ENCODE measurements at regions not wholly inside any gene's neighbourhood (a gene's known extent, or its start where the extent isn't known, plus 50 kb on each side); places are given as distances from the start of the nearest gene placed in this dataset.

DNA sequence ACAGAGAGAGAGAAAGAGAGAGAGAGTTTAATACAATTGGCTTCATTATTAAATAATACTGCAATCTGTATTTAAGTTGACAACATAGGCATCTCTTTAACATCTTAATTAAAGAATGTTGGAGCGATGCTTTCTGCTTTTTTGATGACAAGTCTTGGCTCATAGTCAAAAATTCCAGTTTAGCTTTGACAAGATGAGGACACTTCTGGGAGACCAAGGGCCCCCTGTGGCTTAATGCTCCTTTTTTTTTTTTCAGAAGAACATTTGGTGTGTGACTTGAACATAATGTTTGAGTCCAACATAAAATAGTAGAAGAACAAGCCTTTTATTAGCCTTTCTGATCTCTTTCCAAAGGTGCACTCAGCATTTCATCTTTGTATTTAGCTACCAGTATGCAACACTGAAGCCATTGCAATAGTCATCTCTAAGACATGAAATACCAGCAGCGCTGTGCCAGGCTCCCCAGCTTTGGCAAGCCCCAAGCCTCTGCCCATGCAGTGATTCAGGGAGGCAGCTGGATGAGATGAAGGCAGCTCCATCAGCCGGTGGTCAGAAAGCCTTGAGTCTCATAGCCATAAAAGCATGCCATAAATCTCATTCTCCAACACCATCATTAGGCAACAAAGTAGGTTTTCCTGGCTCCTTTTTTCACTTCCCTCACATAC is 349.4 kb upstream of the SEMA6D start:
- no peak overlapping the region for H3K27ac Mint-ChIP-seq
- H3K4me3 Mint-ChIP-seq, result no peak overlapping the region
- no peak for DNase-seq

DNA sequence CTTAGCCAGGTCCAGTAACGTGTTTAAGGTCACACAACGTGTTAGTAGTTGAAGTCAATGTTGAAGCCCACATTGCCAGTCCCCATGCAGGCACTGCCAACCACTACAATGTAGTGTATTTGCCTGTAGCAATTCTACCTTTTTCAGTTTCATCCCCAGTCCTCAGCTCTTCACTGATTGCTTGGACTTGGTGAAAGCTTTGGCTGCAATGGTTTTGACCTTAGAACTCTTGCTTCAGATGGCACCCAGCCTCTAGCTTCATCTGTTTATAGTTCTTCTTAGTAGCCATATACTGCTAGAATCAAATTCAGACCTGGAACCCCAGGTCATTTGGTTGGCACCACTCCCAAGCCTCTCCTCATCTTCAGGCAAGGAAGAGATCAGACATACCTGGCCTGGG is 345.4 kb upstream of the SEMA6D start:
- Mint-ChIP-seq H3K27me3 (ENCODE audit: low read depth) (no peaks in the 10 kb centered on the region), H3K4me3 (no peak overlapping the region), H3K4me1 (ENCODE audit: low read depth) (no peaks in the 10 kb centered on the region), H3K36me3 (ENCODE audit: insufficient read depth in 2 of 2) (no peaks in the 10 kb centered on the region), H3K27ac (no peak overlapping the region), H3K9me3 (peaks cover 2 to 4% of the 10 kb centered on the region in 2 donors)
- no peak for DNase-seq
- no peak for ATAC-seq (replicated peaks in 1 of 2)

More for the DNA sequence above, 349.4 kb upstream of the SEMA6D start:
- ATAC-seq (replicated peaks in 1 of 2), result no peak
- Mint-ChIP-seq H3K36me3 (ENCODE audit: insufficient read depth in 2 of 2) (no peaks in the 10 kb centered on the region), H3K4me1 (ENCODE audit: low read depth) (no peaks in the 10 kb centered on the region), H3K27me3 (ENCODE audit: low read depth) (no peaks in the 10 kb centered on the region), H3K9me3 (peaks cover 2 to 6% of the 10 kb centered on the region in 2 donors)

DNA sequence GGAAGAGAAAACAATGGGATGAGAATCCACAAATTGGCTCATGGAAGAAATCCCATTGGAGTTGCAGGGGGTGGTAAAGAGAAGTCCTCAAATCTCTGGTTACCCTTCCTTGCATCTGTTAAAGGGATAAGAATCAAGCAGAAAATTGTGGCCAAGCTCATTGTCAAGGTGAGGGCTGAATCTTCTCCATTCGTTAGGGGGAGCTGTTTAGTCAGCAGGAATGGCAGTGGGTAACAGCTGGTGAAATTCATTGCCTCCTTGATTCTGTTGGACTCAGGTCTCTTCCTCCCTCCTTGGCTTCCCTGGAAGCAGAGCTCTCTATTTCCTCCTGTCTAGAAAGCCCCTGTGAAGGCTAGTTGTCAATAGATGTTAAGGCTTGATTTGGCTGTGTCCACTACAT is 343.1 kb upstream of the SEMA6D start:
- no peak for DNase-seq
- Mint-ChIP-seq H3K4me1 (ENCODE audit: low read depth) (no peaks in the 10 kb centered on the region), H3K36me3 (ENCODE audit: insufficient read depth in 2 of 2) (no peaks in the 10 kb centered on the region), H3K27ac (no peak overlapping the region), H3K9me3 (peaks cover 2 to 6% of the 10 kb centered on the region in 2 donors), H3K27me3 (ENCODE audit: low read depth) (no peaks in the 10 kb centered on the region), H3K4me3 (no peak overlapping the region)
- ATAC-seq (replicated peaks in 1 of 2), result no peak

DNA sequence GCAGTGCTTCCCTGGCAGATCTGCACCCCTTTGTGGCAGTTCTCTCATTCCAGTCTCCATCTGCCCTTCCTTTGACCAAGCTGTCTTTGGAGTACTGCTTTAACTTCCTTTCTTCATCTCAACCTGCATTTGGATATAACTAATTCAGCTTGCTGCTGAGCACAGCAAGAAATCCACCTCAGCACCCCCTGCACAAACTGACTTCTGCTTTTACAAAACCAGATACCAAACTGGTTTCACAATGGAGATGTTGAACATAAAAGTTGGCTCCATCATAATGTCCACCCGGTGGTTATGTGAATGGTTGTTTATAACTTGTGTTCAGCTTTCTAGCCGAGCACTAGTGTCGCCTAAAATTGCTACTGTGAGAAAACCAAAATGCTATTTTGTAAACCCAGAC is 341.1 kb upstream of the SEMA6D start:
- no peaks in the 10 kb centered on the region for H3K27me3 Mint-ChIP-seq (ENCODE audit: low read depth)
- no peak overlapping the region for H3K4me3 Mint-ChIP-seq
- peaks cover 2 to 6% of the 10 kb centered on the region in 2 donors for H3K9me3 Mint-ChIP-seq
- H3K36me3 Mint-ChIP-seq (ENCODE audit: insufficient read depth in 2 of 2), result no peaks in the 10 kb centered on the region
- ATAC-seq (replicated peaks in 1 of 2) (no peak), DNase-seq (no peak)
- H3K27ac Mint-ChIP-seq, result no peak overlapping the region
- no peaks in the 10 kb centered on the region for H3K4me1 Mint-ChIP-seq (ENCODE audit: low read depth)

DNA sequence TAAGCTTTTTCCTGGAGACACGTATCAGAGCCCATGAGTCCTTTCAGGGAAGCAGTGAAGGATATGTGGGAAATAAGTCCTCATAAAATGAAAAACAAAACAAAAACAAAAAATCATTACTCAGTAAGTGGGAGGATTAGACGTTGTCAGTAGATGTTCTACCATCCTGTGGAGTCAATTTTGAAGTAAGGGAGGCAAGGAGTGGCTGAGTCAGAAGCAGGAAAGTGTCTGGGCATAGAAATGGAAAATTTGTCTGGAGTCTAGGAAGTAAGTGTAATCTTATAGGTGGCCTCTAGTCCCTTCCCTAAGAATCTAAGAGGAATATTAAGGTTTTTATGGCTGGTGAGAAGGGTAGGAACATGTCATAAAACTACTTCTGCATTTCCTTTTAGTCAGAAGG is 339.8 kb upstream of the SEMA6D start:
- no peaks in the 10 kb centered on the region for H3K36me3 Mint-ChIP-seq (ENCODE audit: insufficient read depth in 2 of 2)
- no peaks in the 10 kb centered on the region for H3K27me3 Mint-ChIP-seq (ENCODE audit: low read depth)
- H3K4me1 Mint-ChIP-seq (ENCODE audit: low read depth), result no peaks in the 10 kb centered on the region
- no peak overlapping the region for H3K4me3 Mint-ChIP-seq
- H3K27ac Mint-ChIP-seq, result no peak overlapping the region
- peaks cover 2 to 6% of the 10 kb centered on the region in 2 donors for H3K9me3 Mint-ChIP-seq
- DNase-seq, result no peak
- no peak for ATAC-seq (replicated peaks in 1 of 2)

DNA sequence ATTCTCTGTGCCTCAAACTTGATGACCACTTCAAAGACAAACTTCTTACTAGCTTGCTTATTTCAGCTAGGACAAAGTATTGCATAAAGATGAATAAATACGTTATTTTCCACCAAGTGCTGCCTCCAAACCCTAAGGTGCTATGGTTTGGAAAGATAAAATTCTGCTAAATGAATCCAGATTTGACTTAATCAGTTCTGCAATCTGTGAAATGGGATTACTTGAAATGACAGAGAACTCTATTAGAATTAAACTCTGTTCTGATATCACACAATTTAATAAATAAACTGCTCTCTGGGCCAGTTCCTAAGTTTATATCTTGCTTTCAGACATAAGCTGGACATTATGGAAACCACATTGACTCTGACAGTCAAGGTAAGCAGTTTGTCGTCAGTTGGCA is 338.8 kb upstream of the SEMA6D start:
- Mint-ChIP-seq H3K9me3 (peaks cover 0 to 6% of the 10 kb centered on the region in 2 donors), H3K4me3 (no peak overlapping the region), H3K27me3 (ENCODE audit: low read depth) (no peaks in the 10 kb centered on the region), H3K4me1 (ENCODE audit: low read depth) (no peaks in the 10 kb centered on the region), H3K36me3 (ENCODE audit: insufficient read depth in 2 of 2) (no peaks in the 10 kb centered on the region), H3K27ac (no peak overlapping the region)
- DNase-seq, result no peak
- no peak for ATAC-seq (replicated peaks in 1 of 2)

DNA sequence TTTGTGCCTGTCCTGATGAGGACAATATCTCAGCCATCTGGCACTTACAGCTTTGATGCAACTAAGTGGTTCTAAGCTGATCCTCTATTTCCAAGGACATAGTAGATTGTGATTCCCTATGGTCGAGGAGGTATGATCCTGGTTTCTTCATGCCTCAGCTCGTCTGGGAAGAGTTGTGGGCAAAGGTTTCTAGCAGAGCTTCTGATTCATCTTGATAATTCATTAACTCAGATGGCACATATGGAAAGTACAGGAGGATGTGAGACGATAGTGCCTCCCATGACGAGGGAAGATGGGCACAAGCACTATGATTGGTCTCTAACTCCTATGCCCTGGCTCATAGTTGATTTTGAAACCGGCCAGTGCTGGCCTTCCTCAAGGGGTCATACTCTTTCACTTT is 334.2 kb upstream of the SEMA6D start:
- DNase-seq (no peak), ATAC-seq (replicated peaks in 1 of 2) (no peak)
- Mint-ChIP-seq H3K9me3 (no peaks in the 10 kb centered on the region), H3K27ac (no peak overlapping the region), H3K36me3 (ENCODE audit: insufficient read depth in 2 of 2) (no peaks in the 10 kb centered on the region), H3K27me3 (ENCODE audit: low read depth) (no peaks in the 10 kb centered on the region), H3K4me1 (ENCODE audit: low read depth) (no peaks in the 10 kb centered on the region), H3K4me3 (no peak overlapping the region)

DNA sequence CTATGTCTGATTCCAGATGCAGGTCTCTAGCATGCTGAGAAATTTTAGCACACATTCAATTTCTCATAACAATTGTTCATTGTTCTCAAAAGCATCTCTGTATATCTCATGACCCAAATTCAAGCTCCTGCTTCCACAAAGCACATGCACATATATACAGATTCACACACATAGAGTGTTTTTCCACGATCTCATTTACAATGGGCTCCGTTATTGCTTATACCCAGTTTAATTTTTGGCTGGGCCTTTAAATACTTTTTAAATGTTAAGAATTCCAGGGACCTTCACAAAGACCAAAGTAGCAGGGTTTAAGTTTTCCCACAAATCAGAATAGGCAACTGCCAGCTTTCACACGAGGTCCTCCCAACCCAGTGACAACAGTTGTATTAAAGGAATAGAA is 333.5 kb upstream of the SEMA6D start:
- Mint-ChIP-seq H3K9me3 (no peaks in the 10 kb centered on the region), H3K36me3 (ENCODE audit: insufficient read depth in 2 of 2) (no peaks in the 10 kb centered on the region), H3K27ac (no peak overlapping the region), H3K4me1 (ENCODE audit: low read depth) (no peaks in the 10 kb centered on the region), H3K27me3 (ENCODE audit: low read depth) (no peaks in the 10 kb centered on the region), H3K4me3 (no peak overlapping the region)
- ATAC-seq (replicated peaks in 1 of 2) (no peak), DNase-seq (no peak)

DNA sequence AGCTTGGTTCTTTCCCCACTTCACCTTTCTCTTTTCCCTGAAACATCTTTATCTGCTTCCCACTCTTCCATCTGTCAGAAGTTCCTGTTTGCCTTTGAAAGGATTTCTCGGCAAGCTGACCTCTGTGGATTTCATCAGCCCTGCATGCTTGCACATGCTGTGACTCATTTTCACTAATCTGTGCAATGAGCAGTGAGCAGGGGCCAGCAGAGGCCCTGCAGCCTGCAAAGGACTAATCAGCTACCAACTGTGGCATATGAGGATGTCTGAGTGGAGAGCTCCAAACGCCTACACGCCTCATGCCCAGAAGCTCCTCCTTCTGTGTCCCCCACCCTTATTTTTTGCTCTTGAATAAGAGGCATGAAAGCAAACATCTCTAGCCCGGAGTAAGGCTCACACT is 333.0 kb upstream of the SEMA6D start:
- ATAC-seq (replicated peaks in 1 of 2), result no peak
- Mint-ChIP-seq H3K27ac (no peak overlapping the region), H3K9me3 (no peaks in the 10 kb centered on the region), H3K4me3 (no peak overlapping the region), H3K27me3 (ENCODE audit: low read depth) (no peaks in the 10 kb centered on the region), H3K36me3 (ENCODE audit: insufficient read depth in 2 of 2) (no peaks in the 10 kb centered on the region), H3K4me1 (ENCODE audit: low read depth) (no peaks in the 10 kb centered on the region)
- DNase-seq, result no peak

DNA sequence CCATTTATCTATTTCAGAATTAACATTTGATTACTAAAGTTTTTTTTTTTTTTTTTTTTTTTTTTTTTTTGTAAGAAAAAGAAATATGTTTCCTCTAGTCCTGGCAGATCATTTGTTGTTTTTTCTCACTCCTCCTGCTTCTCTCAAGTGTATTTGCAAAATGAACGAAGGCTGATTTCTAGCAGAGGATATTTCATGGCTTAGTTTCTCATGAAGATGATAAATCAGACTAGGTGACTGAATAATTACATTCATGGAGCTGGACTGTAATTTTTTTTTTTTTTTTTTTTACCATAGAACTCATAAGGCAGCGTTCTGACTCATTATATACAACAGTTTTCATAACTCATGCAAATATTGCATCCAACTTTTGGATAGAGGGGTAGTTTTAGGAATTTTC is 332.5 kb upstream of the SEMA6D start:
- H3K4me1 Mint-ChIP-seq (ENCODE audit: low read depth), result no peaks in the 10 kb centered on the region
- H3K36me3 Mint-ChIP-seq (ENCODE audit: insufficient read depth in 2 of 2), result no peaks in the 10 kb centered on the region

DNA sequence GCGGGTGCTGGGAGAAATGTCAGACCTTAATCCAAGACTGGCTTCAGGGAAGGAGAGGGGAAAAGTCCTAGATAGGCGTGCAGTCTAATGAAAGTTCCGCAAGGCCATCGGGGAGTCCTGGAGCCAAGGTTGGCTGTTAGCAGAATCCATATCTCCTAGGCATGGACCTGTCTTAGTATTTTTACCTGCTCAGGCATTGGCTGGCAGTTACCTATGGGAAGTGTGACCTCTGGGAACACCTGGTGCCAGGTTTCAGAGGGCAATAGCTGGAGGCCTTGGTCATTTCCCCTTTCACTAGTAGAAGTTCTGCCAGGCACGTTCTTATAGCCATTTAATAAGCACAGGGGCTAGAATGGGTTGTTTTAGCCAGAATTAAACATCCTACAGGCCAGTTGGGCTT is 330.8 kb upstream of the SEMA6D start:
- H3K4me3 Mint-ChIP-seq, result no peak overlapping the region
- no peaks in the 10 kb centered on the region for H3K4me1 Mint-ChIP-seq (ENCODE audit: low read depth)
- ATAC-seq (replicated peaks in 1 of 2) (no peak), DNase-seq (no peak)
- no peaks in the 10 kb centered on the region for H3K27me3 Mint-ChIP-seq (ENCODE audit: low read depth)
- H3K9me3 Mint-ChIP-seq, result no peaks in the 10 kb centered on the region
- H3K27ac Mint-ChIP-seq, result no peak overlapping the region
- no peaks in the 10 kb centered on the region for H3K36me3 Mint-ChIP-seq (ENCODE audit: insufficient read depth in 2 of 2)

More for the DNA sequence above, 332.5 kb upstream of the SEMA6D start:
- no peaks in the 10 kb centered on the region for H3K9me3 Mint-ChIP-seq
- no peak for ATAC-seq (replicated peaks in 1 of 2)
- H3K27ac Mint-ChIP-seq, result no peak overlapping the region
- no peak for DNase-seq
- H3K27me3 Mint-ChIP-seq (ENCODE audit: low read depth), result no peaks in the 10 kb centered on the region
- H3K4me3 Mint-ChIP-seq, result no peak overlapping the region

DNA sequence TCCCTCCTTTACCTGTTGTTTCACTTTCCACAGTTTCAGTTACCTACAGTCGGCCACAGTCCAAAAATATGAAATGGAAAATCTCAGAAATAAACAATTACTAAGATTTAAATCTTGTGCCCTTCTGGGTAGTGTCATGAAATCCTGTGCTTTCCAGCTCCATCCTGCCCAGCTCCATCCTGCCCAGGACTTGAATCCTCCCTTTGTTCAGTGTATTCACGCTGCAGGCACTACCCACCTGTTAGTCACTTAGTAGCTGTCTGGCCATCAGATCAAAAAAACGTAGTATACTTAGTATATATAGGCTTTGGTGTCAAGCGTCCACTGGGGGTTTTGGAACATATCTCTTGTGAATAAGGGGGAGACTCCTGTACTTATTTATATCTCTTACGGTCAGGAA is 329.0 kb upstream of the SEMA6D start:
- Mint-ChIP-seq H3K4me1 (ENCODE audit: low read depth) (no peaks in the 10 kb centered on the region), H3K4me3 (no peak overlapping the region), H3K36me3 (ENCODE audit: insufficient read depth in 2 of 2) (no peaks in the 10 kb centered on the region), H3K27ac (no peak overlapping the region), H3K27me3 (ENCODE audit: low read depth) (no peaks in the 10 kb centered on the region), H3K9me3 (no peaks in the 10 kb centered on the region)
- DNase-seq (no peak), ATAC-seq (replicated peaks in 1 of 2) (no peak)

DNA sequence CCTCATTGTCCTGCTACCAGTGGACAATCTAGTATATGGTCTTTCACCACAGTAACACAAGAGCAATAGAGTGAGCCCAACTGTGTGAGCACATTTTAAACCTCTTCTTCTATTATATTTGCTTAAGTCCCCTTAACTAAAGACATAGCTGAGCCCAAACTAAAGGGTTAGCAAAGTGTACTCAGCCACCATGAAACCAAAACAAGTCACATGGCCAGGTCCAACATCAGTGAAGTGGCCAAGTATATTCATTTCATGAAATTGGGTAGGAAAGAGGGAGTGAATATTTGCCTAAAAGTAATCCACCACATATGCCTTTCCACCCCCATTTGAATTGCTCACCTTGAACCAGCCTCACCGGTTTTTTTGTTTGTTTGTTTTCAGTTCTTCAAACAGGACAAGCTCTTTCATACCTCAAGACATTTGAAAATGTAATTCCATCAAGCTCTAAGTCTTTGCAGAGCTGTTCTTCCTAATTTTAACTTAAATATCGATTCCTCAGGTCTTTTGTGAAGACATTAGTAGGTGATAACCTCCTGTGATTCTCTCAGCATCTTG is 327.0 kb upstream of the SEMA6D start:
- no peaks in the 10 kb centered on the region for H3K4me1 Mint-ChIP-seq (ENCODE audit: low read depth)
- no peaks in the 10 kb centered on the region for H3K27me3 Mint-ChIP-seq (ENCODE audit: low read depth)
- ATAC-seq (replicated peaks in 1 of 2) (no peak), DNase-seq (no peak)
- H3K4me3 Mint-ChIP-seq, result no peak overlapping the region
- H3K27ac Mint-ChIP-seq, result no peak overlapping the region
- no peaks in the 10 kb centered on the region for H3K9me3 Mint-ChIP-seq
- H3K36me3 Mint-ChIP-seq (ENCODE audit: insufficient read depth in 2 of 2), result no peaks in the 10 kb centered on the region

DNA sequence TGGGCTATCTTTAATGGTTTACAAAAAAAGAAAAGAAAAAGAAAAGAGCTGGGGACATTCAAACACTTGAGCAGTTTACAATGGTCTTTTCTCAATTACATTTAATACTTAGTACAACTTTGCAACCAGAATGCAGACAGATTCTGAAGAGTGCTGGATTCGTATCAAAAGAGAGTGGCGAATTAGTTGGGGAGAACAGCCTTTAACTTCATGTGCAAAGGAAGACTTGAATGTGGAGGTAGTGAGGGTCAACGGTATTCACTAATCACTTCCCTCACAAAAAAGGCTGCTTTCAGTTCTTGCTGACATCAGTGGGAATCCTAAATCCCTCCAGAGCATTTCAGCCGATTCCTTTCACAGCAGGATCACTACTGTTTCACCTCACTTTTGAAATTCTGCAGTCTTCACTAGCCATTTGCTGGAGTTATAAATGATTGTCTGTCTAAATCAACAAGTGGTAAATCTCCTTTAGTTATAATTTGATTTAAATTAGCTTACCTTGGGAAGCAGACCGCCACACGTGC is 323.0 kb upstream of the SEMA6D start:
- Mint-ChIP-seq H3K36me3 (ENCODE audit: insufficient read depth in 2 of 2) (no peaks in the 10 kb centered on the region), H3K9me3 (peaks cover 0 to 2% of the 10 kb centered on the region in 2 donors), H3K27ac (no peak overlapping the region), H3K4me1 (ENCODE audit: low read depth) (no peaks in the 10 kb centered on the region), H3K27me3 (ENCODE audit: low read depth) (no peaks in the 10 kb centered on the region), H3K4me3 (no peak overlapping the region)
- DNase-seq (no peak), ATAC-seq (replicated peaks in 1 of 2) (no peak)
